WTC11 (cell line): ENCODE measurements at regions not wholly inside any gene's neighbourhood (a gene's known extent, or its start where the extent isn't known, plus 50 kb on each side); places are given as distances from the start of the nearest gene placed in this dataset.

Source experiments
- ATAC-seq: fragments of 200-7000 bp; cut with Tn5 transposase; 2 replicates; pipeline ENCODE4 v1.10.0; 2021; ENCODE audit warnings: mild to moderate bottlenecking, moderate library complexity
- CTCF ChIA-PET: fragments of 300-600 bp; sonication (Branson Sonifier 250); formaldehyde crosslinking; loops from one replicate; lab custom pipeline; 2021; ENCODE audit warnings: antibody characterized with exemption; lab: Charles Lee
- POLR2A ChIA-PET: fragments of 350-600 bp; sonication (Branson Sonifier 250); formaldehyde crosslinking; loops from one replicate; lab custom pipeline; 2021; ENCODE audit warnings: antibody characterized with exemption; lab: Charles Lee
- DNase-seq: peaks from one replicate; pipeline ENCODE4 v3.0.0; 2021; ENCODE audit warnings: low spot score
- H3K27ac Mint-ChIP-seq: 2 replicates; pipeline ENCODE4 v1.8.0; 2021; ENCODE audit warnings: mixed read lengths
- H3K27me3 Mint-ChIP-seq: 2 replicates; pipeline ENCODE4 v1.8.0; 2021; ENCODE audit warnings: low read depth, mild to moderate bottlenecking, moderate library complexity, mixed read lengths
- H3K36me3 Mint-ChIP-seq: 2 replicates; pipeline ENCODE4 v1.8.0; 2021; ENCODE audit warnings: mixed read lengths
- H3K4me1 Mint-ChIP-seq: 2 replicates; pipeline ENCODE4 v1.8.0; 2022; ENCODE audit warnings: mixed read lengths
- H3K4me3 Mint-ChIP-seq: 2 replicates; pipeline ENCODE4 v1.8.0; 2021; ENCODE audit warnings: mild to moderate bottlenecking, moderate library complexity, mixed read lengths
- H3K9me3 Mint-ChIP-seq: 2 replicates; pipeline ENCODE4 v1.8.0; 2021; ENCODE audit warnings: mixed read lengths
- ELF4 ChIP-seq: sonication (generic); formaldehyde crosslinking; IDR thresholded peaks from 2 replicates; pipeline ENCODE4 v1.8.1; 2022; ENCODE audit warnings: low read depth, mild to moderate bottlenecking, moderate library complexity, missing genetic modification reagents
- JAZF1 ChIP-seq: fragments of 250-450 bp; sonication (Bioruptor Pico); IDR thresholded peaks from 2 replicates; pipeline ENCODE4 v1.9.0; 2021; ENCODE audit warnings: moderate library complexity, mild to moderate bottlenecking, inconsistent platforms
- NR3C1 ChIP-seq: sonication (generic); formaldehyde crosslinking; conservative IDR thresholded peaks from 2 replicates; pipeline ENCODE4 v1.8.1; 2023; ENCODE audit warnings: low read depth, mild to moderate bottlenecking, missing genetic modification reagents
- RORB ChIP-seq: fragments of 250-450 bp; sonication (Bioruptor Pico); IDR thresholded peaks from 2 replicates; pipeline ENCODE4 v1.9.0; 2021; ENCODE audit warnings: mild to moderate bottlenecking
- TP53 ChIP-seq: sonication (generic); formaldehyde crosslinking; IDR thresholded peaks from 2 replicates; pipeline ENCODE4 v1.8.1; 2023; ENCODE audit warnings: mild to moderate bottlenecking, missing genetic modification reagents
- ZNF423 ChIP-seq: fragments of 250-450 bp; sonication (Bioruptor Pico); IDR thresholded peaks from 2 replicates; pipeline ENCODE4 v2.1.2; 2022; ENCODE audit warnings: mild to moderate bottlenecking, moderate library complexity
- TF ChIP-seq, protein P1 (sequence below): fragments of 250-450 bp; sonication (Bioruptor Pico); IDR thresholded peaks from 2 replicates; pipeline ENCODE4 v1.9.0; 2021; ENCODE audit warnings: moderate library complexity, mild to moderate bottlenecking, inconsistent platforms, borderline replicate concordance
- TF ChIP-seq, protein P2 (sequence below): sonication (generic); formaldehyde crosslinking; IDR thresholded peaks from 2 replicates; pipeline ENCODE4 v1.8.1; 2023; ENCODE audit warnings: mild to moderate bottlenecking, missing genetic modification reagents, moderate library complexity
- TF ChIP-seq, protein P3 (sequence below): sonication (generic); formaldehyde crosslinking; IDR thresholded peaks from 2 replicates; pipeline ENCODE4 v1.8.1; 2023; ENCODE audit warnings: mild to moderate bottlenecking, missing genetic modification reagents, borderline replicate concordance
- TF ChIP-seq, protein P4 (sequence below): sonication (generic); formaldehyde crosslinking; IDR thresholded peaks from 2 replicates; pipeline ENCODE4 v1.8.1; 2023; ENCODE audit warnings: mild to moderate bottlenecking, moderate library complexity, missing genetic modification reagents
- TF ChIP-seq, protein P5 (sequence below): sonication (generic); formaldehyde crosslinking; IDR thresholded peaks from 2 replicates; pipeline ENCODE4 v1.8.1; 2023; ENCODE audit warnings: mild to moderate bottlenecking, missing genetic modification reagents, moderate library complexity
- TF ChIP-seq, protein P6 (sequence below): sonication (generic); formaldehyde crosslinking; IDR thresholded peaks from 2 replicates; pipeline ENCODE4 v1.8.1; 2023; ENCODE audit warnings: mild to moderate bottlenecking, missing genetic modification reagents
- TF ChIP-seq, protein P7 (sequence below): sonication (generic); formaldehyde crosslinking; IDR thresholded peaks from 2 replicates; pipeline ENCODE4 v1.8.1; 2022; ENCODE audit warnings: missing genetic modification reagents, borderline replicate concordance

DNA sequence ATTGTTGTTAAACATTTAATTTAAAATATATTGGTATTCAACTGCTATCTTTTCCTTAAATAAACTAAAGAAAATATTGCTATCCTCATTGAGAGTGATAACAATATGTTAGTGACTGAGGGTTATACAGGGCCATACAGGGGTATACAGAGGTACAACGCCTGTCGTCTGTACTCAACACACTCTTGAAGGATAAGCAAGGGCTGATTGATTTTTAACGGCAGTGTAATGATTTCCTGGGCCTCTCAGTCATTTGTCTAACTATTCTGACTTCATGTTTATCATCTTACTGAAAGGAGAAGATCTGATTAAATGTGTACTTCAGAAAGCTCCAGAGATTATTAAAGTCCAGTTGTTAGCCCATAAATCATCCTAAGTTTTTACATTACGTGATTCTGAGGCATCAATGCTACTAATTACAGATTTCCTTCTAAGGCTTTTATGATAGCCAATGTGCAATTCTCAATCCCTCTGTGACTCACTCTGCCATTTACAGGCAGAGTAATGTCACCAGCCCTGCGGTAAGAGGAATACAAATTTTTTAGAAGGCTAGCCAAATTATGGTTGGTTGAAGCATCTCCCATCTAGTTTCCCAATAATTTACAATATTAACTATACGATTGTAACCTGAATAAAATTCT is 893.0 kb upstream of the CHAC2 start:
- Mint-ChIP-seq H3K9me3 (no peaks in the 10 kb centered on the region), H3K4me3 (no peak overlapping the region), H3K27me3 (no peaks in the 10 kb centered on the region), H3K4me1 (no peaks in the 10 kb centered on the region), H3K27ac (no peak overlapping the region), H3K36me3 (no peaks in the 10 kb centered on the region)
- ChIA-PET CTCF (no interaction called here), POLR2A (no interaction called here)
- ATAC-seq = no peak
- TF ChIP-seq, protein P1, sequence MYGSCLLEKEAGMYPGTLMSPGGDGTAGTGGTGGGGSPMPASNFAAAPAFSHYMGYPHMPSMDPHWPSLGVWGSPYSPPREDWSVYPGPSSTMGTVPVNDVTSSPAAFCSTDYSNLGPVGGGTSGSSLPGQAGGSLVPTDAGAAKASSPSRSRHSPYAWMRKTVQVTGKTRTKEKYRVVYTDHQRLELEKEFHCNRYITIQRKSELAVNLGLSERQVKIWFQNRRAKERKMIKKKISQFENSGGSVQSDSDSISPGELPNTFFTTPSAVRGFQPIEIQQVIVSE (CRISPR knock-in tag) = no peak
- no peak for DNase-seq

DNA sequence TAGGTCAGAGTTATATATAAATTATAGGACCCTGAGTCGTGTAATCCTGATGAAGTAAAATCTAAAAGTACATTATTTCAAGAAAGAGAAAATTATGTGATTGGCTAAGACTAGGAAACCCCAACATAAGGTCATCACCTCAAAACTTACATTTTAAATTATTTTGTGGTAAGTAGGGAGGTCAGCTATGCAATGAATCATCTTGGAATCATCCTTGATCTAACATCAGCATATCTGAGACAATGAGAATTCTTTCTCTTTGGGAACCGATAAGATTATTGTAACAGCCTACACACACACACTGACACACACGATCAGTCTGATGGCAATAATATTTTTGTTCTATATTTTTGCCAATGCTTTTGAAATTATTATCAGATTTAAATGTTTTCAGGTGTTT is 904.8 kb upstream of the CHAC2 start:
- ATAC-seq (no peak), DNase-seq (no peak)
- TF ChIP-seq, protein P2, sequence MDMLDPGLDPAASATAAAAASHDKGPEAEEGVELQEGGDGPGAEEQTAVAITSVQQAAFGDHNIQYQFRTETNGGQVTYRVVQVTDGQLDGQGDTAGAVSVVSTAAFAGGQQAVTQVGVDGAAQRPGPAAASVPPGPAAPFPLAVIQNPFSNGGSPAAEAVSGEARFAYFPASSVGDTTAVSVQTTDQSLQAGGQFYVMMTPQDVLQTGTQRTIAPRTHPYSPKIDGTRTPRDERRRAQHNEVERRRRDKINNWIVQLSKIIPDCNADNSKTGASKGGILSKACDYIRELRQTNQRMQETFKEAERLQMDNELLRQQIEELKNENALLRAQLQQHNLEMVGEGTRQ (CRISPR knock-in tag) = no peak
- TF ChIP-seq ZNF423 (CRISPR knock-in tag) (no peak), NR3C1 (CRISPR knock-in tag) (no peak), TP53 (CRISPR knock-in tag) (no peak), RORB (CRISPR knock-in tag) (no peak), JAZF1 (CRISPR knock-in tag) (no peak), ELF4 (no peak)
- TF ChIP-seq, protein P3, sequence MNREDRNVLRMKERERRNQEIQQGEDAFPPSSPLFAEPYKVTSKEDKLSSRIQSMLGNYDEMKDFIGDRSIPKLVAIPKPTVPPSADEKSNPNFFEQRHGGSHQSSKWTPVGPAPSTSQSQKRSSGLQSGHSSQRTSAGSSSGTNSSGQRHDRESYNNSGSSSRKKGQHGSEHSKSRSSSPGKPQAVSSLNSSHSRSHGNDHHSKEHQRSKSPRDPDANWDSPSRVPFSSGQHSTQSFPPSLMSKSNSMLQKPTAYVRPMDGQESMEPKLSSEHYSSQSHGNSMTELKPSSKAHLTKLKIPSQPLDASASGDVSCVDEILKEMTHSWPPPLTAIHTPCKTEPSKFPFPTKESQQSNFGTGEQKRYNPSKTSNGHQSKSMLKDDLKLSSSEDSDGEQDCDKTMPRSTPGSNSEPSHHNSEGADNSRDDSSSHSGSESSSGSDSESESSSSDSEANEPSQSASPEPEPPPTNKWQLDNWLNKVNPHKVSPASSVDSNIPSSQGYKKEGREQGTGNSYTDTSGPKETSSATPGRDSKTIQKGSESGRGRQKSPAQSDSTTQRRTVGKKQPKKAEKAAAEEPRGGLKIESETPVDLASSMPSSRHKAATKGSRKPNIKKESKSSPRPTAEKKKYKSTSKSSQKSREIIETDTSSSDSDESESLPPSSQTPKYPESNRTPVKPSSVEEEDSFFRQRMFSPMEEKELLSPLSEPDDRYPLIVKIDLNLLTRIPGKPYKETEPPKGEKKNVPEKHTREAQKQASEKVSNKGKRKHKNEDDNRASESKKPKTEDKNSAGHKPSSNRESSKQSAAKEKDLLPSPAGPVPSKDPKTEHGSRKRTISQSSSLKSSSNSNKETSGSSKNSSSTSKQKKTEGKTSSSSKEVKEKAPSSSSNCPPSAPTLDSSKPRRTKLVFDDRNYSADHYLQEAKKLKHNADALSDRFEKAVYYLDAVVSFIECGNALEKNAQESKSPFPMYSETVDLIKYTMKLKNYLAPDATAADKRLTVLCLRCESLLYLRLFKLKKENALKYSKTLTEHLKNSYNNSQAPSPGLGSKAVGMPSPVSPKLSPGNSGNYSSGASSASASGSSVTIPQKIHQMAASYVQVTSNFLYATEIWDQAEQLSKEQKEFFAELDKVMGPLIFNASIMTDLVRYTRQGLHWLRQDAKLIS (CRISPR knock-in tag) = no peak
- TF ChIP-seq, protein P4, sequence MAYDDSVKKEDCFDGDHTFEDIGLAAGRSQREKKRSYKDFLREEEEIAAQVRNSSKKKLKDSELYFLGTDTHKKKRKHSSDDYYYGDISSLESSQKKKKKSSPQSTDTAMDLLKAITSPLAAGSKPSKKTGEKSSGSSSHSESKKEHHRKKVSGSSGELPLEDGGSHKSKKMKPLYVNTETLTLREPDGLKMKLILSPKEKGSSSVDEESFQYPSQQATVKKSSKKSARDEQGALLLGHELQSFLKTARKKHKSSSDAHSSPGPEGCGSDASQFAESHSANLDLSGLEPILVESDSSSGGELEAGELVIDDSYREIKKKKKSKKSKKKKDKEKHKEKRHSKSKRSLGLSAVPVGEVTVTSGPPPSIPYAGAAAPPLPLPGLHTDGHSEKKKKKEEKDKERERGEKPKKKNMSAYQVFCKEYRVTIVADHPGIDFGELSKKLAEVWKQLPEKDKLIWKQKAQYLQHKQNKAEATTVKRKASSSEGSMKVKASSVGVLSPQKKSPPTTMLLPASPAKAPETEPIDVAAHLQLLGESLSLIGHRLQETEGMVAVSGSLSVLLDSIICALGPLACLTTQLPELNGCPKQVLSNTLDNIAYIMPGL (CRISPR knock-in tag) = no peak
- TF ChIP-seq, protein P5, sequence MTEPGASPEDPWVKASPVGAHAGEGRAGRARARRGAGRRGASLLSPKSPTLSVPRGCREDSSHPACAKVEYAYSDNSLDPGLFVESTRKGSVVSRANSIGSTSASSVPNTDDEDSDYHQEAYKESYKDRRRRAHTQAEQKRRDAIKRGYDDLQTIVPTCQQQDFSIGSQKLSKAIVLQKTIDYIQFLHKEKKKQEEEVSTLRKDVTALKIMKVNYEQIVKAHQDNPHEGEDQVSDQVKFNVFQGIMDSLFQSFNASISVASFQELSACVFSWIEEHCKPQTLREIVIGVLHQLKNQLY = no peak
- TF ChIP-seq, protein P6, sequence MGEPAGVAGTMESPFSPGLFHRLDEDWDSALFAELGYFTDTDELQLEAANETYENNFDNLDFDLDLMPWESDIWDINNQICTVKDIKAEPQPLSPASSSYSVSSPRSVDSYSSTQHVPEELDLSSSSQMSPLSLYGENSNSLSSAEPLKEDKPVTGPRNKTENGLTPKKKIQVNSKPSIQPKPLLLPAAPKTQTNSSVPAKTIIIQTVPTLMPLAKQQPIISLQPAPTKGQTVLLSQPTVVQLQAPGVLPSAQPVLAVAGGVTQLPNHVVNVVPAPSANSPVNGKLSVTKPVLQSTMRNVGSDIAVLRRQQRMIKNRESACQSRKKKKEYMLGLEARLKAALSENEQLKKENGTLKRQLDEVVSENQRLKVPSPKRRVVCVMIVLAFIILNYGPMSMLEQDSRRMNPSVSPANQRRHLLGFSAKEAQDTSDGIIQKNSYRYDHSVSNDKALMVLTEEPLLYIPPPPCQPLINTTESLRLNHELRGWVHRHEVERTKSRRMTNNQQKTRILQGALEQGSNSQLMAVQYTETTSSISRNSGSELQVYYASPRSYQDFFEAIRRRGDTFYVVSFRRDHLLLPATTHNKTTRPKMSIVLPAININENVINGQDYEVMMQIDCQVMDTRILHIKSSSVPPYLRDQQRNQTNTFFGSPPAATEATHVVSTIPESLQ (CRISPR knock-in tag) = no peak
- TF ChIP-seq, protein P7, sequence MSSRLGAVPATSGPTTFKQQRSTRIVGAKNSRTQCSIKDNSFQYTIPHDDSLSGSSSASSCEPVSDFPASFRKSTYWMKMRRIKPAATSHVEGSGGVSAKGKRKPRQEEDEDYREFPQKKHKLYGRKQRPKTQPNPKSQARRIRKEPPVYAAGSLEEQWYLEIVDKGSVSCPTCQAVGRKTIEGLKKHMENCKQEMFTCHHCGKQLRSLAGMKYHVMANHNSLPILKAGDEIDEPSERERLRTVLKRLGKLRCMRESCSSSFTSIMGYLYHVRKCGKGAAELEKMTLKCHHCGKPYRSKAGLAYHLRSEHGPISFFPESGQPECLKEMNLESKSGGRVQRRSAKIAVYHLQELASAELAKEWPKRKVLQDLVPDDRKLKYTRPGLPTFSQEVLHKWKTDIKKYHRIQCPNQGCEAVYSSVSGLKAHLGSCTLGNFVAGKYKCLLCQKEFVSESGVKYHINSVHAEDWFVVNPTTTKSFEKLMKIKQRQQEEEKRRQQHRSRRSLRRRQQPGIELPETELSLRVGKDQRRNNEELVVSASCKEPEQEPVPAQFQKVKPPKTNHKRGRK = no peak
- peaks cover 5% of the 10 kb centered on the region for H3K4me1 Mint-ChIP-seq
- POLR2A ChIA-PET = no interaction called here
- H3K27ac Mint-ChIP-seq = no peak overlapping the region
- H3K4me3 Mint-ChIP-seq = no peak overlapping the region
- no peaks in the 10 kb centered on the region for H3K9me3 Mint-ChIP-seq
- no peaks in the 10 kb centered on the region for H3K36me3 Mint-ChIP-seq
- H3K27me3 Mint-ChIP-seq = no peaks in the 10 kb centered on the region
- CTCF ChIA-PET = no interaction called here
